Prostate gland (tissue), 2 donors: ENCODE measurements at regions not wholly inside any gene's neighbourhood (a gene's known extent, or its start where the extent isn't known, plus 50 kb on each side); places are given as distances from the start of the nearest gene placed in this dataset.
"Not testable (repeated sequence)": the region's sequence is repeated elsewhere in the genome, so short reads cannot be mapped to it uniquely, and the experiment has no call there.

Experiments
- CTCF ChIP-seq, 4 experiments: fragments of 200-600 bp in 2 of 4; fragments of 450-650 bp in 2 of 4; sonication (generic) in 2 of 4; IDR thresholded peaks; 1 replicate in 3 of 4; 2 replicates in 1 of 4; pipeline ENCODE4 v1.5.1; 2016 to 2019; ENCODE audit warnings: antibody characterized with exemption in 4 of 4, mild to moderate bottlenecking in 2 of 4, moderate library complexity in 2 of 4
- POLR2A ChIP-seq: fragments of 450-650 bp; IDR thresholded peaks from one replicate; pipeline ENCODE4 v1.6.1; 2016; ENCODE audit warnings: antibody characterized with exemption, mild to moderate bottlenecking
- POLR2AphosphoS5 ChIP-seq: sonication (generic); formaldehyde crosslinking; IDR thresholded peaks from one replicate; pipeline ENCODE4 v1.6.1; 2017; ENCODE audit warnings: antibody characterized with exemption

DNA sequence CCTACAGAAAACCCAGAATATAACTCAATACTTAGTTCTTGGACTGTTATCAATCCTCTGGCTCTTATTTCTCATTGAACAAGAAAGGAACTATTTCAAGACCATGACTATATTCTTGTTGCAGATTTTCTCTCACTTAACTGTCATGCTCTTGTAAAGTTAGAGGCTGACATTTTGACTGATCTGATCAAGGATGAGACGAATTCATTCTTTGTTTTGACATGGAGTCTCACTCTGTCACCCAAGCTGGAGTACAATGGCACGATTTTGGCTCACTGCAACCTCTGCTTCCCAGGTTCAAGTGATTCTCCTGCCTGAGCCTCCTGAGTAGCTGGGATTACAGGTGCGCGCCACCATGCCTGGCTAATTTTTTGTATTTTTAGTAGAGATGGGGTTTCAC, 367.9 kb upstream of the SEMA3C start:
- not testable (repeated sequence) for TF ChIP-seq POLR2A; CTCF (IDR thresholded peaks at IDR 0.05); POLR2AphosphoS5
